ENCODE measurements at regions not wholly inside any gene's neighbourhood (a gene's known extent, or its start where the extent isn't known, plus 50 kb on each side); places are given as distances from the start of the nearest gene placed in this dataset.

DNA sequence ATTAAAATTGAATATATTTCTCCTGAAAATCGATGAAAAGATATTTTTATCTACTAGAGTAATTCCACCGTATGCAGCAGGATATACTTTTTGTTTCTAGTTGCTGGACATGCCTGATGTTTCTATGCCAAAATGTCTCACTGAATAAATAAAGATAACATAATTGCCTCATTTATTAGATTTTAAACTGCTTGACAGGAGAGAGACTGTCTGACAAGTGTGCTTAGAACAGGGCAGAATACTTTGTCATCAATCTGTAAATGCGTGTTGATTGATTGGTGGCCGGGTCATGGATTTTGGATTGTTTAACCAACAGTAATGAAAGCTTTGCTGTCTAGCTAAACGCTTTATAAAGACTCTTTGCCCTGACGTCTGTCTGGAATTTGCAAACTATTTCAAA is 339.0 kb downstream of the CHRM3 start:
- TF ChIP-seq, protein P1, sequence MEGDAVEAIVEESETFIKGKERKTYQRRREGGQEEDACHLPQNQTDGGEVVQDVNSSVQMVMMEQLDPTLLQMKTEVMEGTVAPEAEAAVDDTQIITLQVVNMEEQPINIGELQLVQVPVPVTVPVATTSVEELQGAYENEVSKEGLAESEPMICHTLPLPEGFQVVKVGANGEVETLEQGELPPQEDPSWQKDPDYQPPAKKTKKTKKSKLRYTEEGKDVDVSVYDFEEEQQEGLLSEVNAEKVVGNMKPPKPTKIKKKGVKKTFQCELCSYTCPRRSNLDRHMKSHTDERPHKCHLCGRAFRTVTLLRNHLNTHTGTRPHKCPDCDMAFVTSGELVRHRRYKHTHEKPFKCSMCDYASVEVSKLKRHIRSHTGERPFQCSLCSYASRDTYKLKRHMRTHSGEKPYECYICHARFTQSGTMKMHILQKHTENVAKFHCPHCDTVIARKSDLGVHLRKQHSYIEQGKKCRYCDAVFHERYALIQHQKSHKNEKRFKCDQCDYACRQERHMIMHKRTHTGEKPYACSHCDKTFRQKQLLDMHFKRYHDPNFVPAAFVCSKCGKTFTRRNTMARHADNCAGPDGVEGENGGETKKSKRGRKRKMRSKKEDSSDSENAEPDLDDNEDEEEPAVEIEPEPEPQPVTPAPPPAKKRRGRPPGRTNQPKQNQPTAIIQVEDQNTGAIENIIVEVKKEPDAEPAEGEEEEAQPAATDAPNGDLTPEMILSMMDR (conservative IDR thresholded peaks at IDR 0.05 in 1 of 2, IDR thresholded peaks at IDR 0.05 in 1 of 2; ENCODE audit: low read depth in 1 of 2, low read length in 2 of 2), result no peak
- TF ChIP-seq EZH2 (IDR thresholded peaks at IDR 0.05; ENCODE audit: low read length, missing control alignments), result no peak
